Kidney epithelial cell (primary cell): ENCODE measurements at regions not wholly inside any gene's neighbourhood (a gene's known extent, or its start where the extent isn't known, plus 50 kb on each side); places are given as distances from the start of the nearest gene placed in this dataset.
A peak's percentile ranks its signal among the peaks of the same experiment; 100 is the strongest.

Source experiments
- DNase-seq: peaks from one replicate; pipeline ENCODE4 v3.0.0-alpha.2; 2010; ENCODE audit warnings: low read depth
- H3K27me3 ChIP-seq: 2 replicates; pipeline ENCODE4 v1.6.0; 2011; ENCODE audit warnings: low read length; ENCODE audit not compliant: control insufficient read depth, insufficient read depth
- H3K36me3 ChIP-seq: 2 replicates; pipeline ENCODE4 v1.5.1; 2011; ENCODE audit warnings: low read length; ENCODE audit not compliant: control insufficient read depth, insufficient read depth
- H3K4me3 ChIP-seq: 2 replicates; pipeline ENCODE4 v1.5.1; 2011; ENCODE audit warnings: low read depth, mild to moderate bottlenecking, control low read depth, low read length
- CTCF ChIP-seq: IDR thresholded peaks from 2 replicates; pipeline ENCODE4 v1.5.1; 2011; ENCODE audit warnings: mild to moderate bottlenecking, moderate library complexity, low read length, control low read depth, inconsistent platforms; ENCODE audit not compliant: insufficient read depth, poor library complexity, severe bottlenecking

GRCh38 chr4:128468123-128468989, 180.7 kb upstream of the PGRMC2 start:
- TF ChIP-seq CTCF = no peak
- Histone ChIP-seq H3K4me3 (no peak overlapping the region), H3K36me3 (no peaks in the 10 kb centered on the region), H3K27me3 (no peaks in the 10 kb centered on the region)
- peak; percentile 61 for DNase-seq

- TF ChIP-seq CTCF = no peak
- H3K36me3 ChIP-seq = no peaks in the 10 kb centered on the region
- H3K4me3 ChIP-seq = no peak overlapping the region
- no peaks in the 10 kb centered on the region for H3K27me3 ChIP-seq
- DNase-seq = no peak
Measured at GRCh38 chr4:128465523-128465922, 177.9 kb upstream of the PGRMC2 start.

DNA sequence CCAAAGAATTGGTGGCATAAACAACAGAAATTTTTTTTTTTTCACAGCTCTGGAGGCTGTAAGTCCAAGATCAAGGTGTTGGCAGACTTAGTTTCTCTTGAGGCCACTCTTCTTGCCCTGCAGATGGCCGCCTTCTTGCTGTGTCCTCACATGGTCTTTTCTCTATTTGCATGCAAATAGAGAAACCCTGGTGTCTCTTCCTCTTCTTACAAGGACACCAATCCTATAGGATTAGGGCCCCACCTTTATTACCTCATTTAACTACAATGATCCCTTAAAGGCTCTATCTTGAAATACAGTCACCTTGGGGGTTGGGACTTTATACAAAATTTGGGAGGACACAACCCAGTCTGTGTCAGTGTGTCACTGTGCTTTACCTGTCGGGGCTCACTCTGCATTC, 175.4 kb upstream of the PGRMC2 start:
- DNase-seq = no peak
- Histone ChIP-seq H3K27me3 (no peaks in the 10 kb centered on the region), H3K4me3 (no peak overlapping the region), H3K36me3 (no peaks in the 10 kb centered on the region)
- TF ChIP-seq CTCF = no peak

DNA sequence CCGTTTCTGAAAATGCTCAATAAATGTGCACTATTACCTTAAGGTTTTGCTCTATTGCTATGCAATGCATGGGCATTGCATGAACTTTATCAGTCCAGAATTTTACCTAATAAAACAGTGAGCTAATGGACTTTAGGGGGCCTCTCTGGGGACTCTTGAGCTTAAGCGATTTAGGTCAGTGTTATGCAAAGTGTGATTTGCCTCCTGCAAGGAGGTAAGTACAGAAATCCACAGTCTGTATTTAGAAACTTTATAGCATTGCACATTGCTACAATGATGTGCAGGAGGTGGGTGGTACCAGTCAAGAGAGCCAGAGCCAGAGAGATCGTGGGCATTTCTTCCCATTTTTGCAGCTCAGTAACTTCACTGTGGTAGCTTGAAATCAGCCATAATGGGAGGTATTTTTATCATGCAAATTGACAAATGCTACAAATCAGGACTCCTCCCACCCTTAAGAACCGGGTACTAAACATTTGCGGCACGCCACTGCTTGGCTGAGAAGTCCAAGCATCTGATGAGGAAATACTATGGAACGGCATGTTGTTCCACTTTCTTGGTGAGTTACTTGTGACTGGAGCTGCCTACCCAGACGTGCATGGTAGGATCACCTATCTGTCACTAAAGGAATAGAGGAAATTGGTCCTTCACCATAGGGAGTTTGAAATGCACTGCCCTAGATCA, 174.6 kb upstream of the PGRMC2 start:
- Histone ChIP-seq H3K36me3 (no peaks in the 10 kb centered on the region), H3K27me3 (no peaks in the 10 kb centered on the region), H3K4me3 (no peak overlapping the region)
- no peak for DNase-seq
- no peak for TF ChIP-seq CTCF

DNA sequence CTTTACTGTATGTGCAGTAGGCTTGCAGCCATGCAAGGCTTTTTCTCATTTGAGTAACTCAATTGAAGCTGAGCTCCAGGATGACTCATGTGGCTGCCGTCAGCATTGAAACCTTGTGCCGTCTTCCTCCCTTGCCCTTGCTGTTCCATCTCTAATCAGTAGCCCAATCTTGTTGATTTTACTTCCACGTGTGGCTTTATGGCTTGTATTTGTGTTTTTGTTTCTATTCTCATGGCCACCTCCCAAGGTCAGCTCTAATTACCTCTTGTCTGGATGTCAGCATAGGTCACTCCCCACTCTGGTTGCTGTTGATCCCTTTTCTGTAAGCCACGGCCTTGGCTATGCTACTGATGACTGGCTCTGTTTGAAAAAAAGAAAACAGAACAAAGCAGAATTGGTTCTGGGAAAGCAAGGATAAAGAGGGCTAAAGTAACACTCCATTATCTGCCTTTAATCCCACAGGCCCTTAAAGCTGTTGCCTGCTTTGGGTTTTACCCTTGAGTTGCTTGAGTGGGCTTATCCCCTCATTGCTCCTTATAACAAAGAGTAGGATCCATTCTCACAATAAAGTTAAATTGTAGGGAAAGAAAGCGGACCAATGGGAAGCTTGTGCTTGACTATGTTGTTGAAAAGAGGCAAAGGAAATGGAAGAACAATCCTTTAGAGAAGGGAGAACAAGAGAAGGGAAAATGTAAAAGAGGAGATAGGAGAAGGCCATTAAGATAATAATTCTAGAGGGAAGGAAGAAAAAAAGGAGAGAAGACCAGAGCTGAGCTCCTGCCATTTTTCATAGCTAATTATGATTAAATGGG, 173.9 kb upstream of the PGRMC2 start:
- Histone ChIP-seq H3K4me3 (no peak overlapping the region), H3K36me3 (no peaks in the 10 kb centered on the region), H3K27me3 (no peaks in the 10 kb centered on the region)
- peak; percentile 72 for DNase-seq
- no peak for TF ChIP-seq CTCF
